GM23338 (cell line): ENCODE measurements at regions not wholly inside any gene's neighbourhood (a gene's known extent, or its start where the extent isn't known, plus 50 kb on each side); places are given as distances from the start of the nearest gene placed in this dataset.

Experiments
- ATAC-seq: fragments of 200-7000 bp; cut with Tn5 transposase; 3 replicates; pipeline ENCODE4 v1.9.1; 2020
- DNase-seq: peaks from one replicate; pipeline ENCODE4 v3.0.0-alpha.2; 2015; ENCODE audit warnings: low spot score
- H2AFZ ChIP-seq: fragments of 200-600 bp; sonication (generic); 2 replicates; pipeline ENCODE4 v1.8.0; 2016; ENCODE audit warnings: antibody characterized with exemption, mild to moderate bottlenecking, moderate library complexity
- H3F3A ChIP-seq: fragments of 200-600 bp; sonication (generic); replicated peaks from 2 replicates; pipeline ENCODE4 v1.8.0; 2017; ENCODE audit warnings: antibody characterized with exemption, mixed run types, low read depth
- H3K27ac ChIP-seq: fragments of 200-600 bp; sonication (generic); 2 replicates; pipeline ENCODE4 v1.6.1; 2016; ENCODE audit warnings: low read depth
- H3K27me3 ChIP-seq: fragments of 200-600 bp; sonication (generic); 2 replicates; pipeline ENCODE4 v1.8.0; 2016; ENCODE audit warnings: mild to moderate bottlenecking, mixed run types, moderate library complexity; ENCODE audit not compliant: insufficient read depth
- H3K36me3 ChIP-seq: fragments of 200-600 bp; sonication (generic); 2 replicates; pipeline ENCODE4 v1.8.0; 2016; ENCODE audit warnings: mild to moderate bottlenecking; ENCODE audit not compliant: insufficient read depth
- H3K4me1 ChIP-seq: fragments of 200-600 bp; sonication (generic); 2 replicates; pipeline ENCODE4 v1.8.0; 2016; ENCODE audit warnings: mild to moderate bottlenecking, moderate library complexity; ENCODE audit not compliant: insufficient read depth
- H3K4me2 ChIP-seq: fragments of 200-600 bp; sonication (generic); 2 replicates; pipeline ENCODE4 v1.7.1; 2017; ENCODE audit warnings: mixed run types
- H3K4me3 ChIP-seq: fragments of 200-600 bp; sonication (generic); 2 replicates; pipeline ENCODE4 v1.6.1; 2016; ENCODE audit warnings: mixed run types
- H3K79me2 ChIP-seq: fragments of 200-600 bp; sonication (generic); replicated peaks from 2 replicates; pipeline ENCODE4 v1.8.0; 2017; ENCODE audit warnings: mild to moderate bottlenecking; ENCODE audit not compliant: insufficient read depth
- H3K9me2 ChIP-seq: fragments of 200-600 bp; sonication (generic); 2 replicates; pipeline ENCODE4 v1.8.0; 2017; ENCODE audit not compliant: insufficient read depth
- H4K20me1 ChIP-seq: fragments of 200-600 bp; sonication (generic); replicated peaks from 2 replicates; pipeline ENCODE4 v1.8.0; 2017; ENCODE audit warnings: mild to moderate bottlenecking; ENCODE audit not compliant: insufficient read depth
- H3K27ac Mint-ChIP-seq: 2 replicates; pipeline ENCODE4 v1.8.0; 2020; ENCODE audit warnings: inconsistent platforms, mild to moderate bottlenecking, moderate library complexity, mixed read lengths
- H3K27me3 Mint-ChIP-seq: 3 replicates; pipeline ENCODE4 v1.8.0; 2022; ENCODE audit warnings: low read depth, mild to moderate bottlenecking, moderate library complexity, mixed read lengths, inconsistent platforms; ENCODE audit not compliant: insufficient read depth, poor library complexity
- H3K36me3 Mint-ChIP-seq: 3 replicates; pipeline ENCODE4 v1.8.0; 2021; ENCODE audit warnings: low read depth, mild to moderate bottlenecking, inconsistent platforms, moderate library complexity, mixed read lengths
- H3K4me1 Mint-ChIP-seq: 3 replicates; pipeline ENCODE4 v1.8.0; 2020; ENCODE audit warnings: mild to moderate bottlenecking, inconsistent platforms, mixed read lengths
- H3K4me3 Mint-ChIP-seq: 3 replicates; pipeline ENCODE4 v1.8.0; 2021; ENCODE audit warnings: moderate library complexity, mild to moderate bottlenecking, inconsistent platforms, mixed read lengths
- H3K9me3 Mint-ChIP-seq: 3 replicates; pipeline ENCODE4 v1.8.0; 2020; ENCODE audit warnings: moderate library complexity, mild to moderate bottlenecking, inconsistent platforms, mixed read lengths
- CREB1 ChIP-seq: fragments of 250-450 bp; sonication (Bioruptor Pico); IDR thresholded peaks from 2 replicates; pipeline ENCODE4 v1.5.0; 2020; ENCODE audit warnings: low read depth, mild to moderate bottlenecking, moderate library complexity
- CTCF ChIP-seq, 2 experiments: fragments of 200-600 bp in 1 of 2; sonication (generic) in 1 of 2; conservative IDR thresholded peaks; 2 replicates each; pipeline versions ENCODE4 v1.5.1 to v1.6.1; 2016 to 2017; ENCODE audit warnings: antibody characterized with exemption in 2 of 2, low read depth in 2 of 2, mild to moderate bottlenecking in 2 of 2, moderate library complexity in 1 of 2
- ETS1 ChIP-seq: IDR thresholded peaks from 2 replicates; pipeline ENCODE4 v1.6.1; 2016; ENCODE audit warnings: antibody characterized with exemption
- EZH2phosphoT487 ChIP-seq: fragments of 200-600 bp; sonication (generic); IDR thresholded peaks from one replicate; pipeline ENCODE4 v1.8.1; 2018; ENCODE audit warnings: antibody characterized with exemption; ENCODE audit not compliant: unreplicated experiment
- NANOG ChIP-seq: IDR thresholded peaks from 2 replicates; pipeline ENCODE4 v1.6.1; 2016; ENCODE audit warnings: antibody characterized with exemption, borderline replicate concordance
- STAT1 ChIP-seq: IDR thresholded peaks from one replicate; pipeline ENCODE4 v1.6.1; 2016; ENCODE audit warnings: antibody characterized with exemption; ENCODE audit not compliant: unreplicated experiment
- ZNF114 ChIP-seq: fragments of 250-450 bp; sonication (Bioruptor Pico); IDR thresholded peaks from 2 replicates; pipeline ENCODE4 v1.5.0; 2020; ENCODE audit warnings: mild to moderate bottlenecking, moderate library complexity
- ZNF331 ChIP-seq: fragments of 250-450 bp; sonication (Bioruptor Pico); IDR thresholded peaks from 2 replicates; pipeline ENCODE4 v1.5.0; 2020; ENCODE audit warnings: low read depth, mild to moderate bottlenecking, moderate library complexity
- ZNF462 ChIP-seq: fragments of 250-450 bp; sonication (Bioruptor Pico); IDR thresholded peaks from 2 replicates; pipeline ENCODE4 v1.5.0; 2020; ENCODE audit warnings: mild to moderate bottlenecking, moderate library complexity

DNA sequence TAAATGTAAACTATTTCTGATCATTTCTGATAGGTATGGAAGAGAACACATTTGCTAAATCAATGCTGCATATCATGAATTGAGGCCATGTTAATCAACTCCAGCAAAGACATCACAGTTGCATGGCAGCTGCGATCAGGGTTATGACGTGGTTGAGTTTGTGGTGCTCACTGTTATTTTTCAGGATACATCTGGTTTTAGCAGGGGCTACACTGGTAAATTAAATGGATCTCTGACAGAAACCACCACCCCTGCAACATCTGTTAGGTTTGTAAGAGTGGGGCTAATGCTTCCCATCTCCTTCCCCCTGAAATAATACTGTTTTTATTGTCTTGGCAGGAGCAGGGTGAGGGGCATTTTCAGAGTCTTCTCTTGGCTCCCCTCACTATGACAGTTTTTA lies 444.4 kb upstream of the ZNF507 start:
- TF ChIP-seq EZH2phosphoT487, result no peak
- Histone ChIP-seq H3K27me3 (no peaks in the 10 kb centered on the region), H3K9me2 (peaks cover 14% of the 10 kb centered on the region), H3K79me2 (no peaks in the 10 kb centered on the region), H4K20me1 (no peaks in the 10 kb centered on the region), H3K36me3 (no peaks in the 10 kb centered on the region), H2AFZ (no peak overlapping the region), H3K27ac (no peak overlapping the region), H3F3A (no peaks in the 10 kb centered on the region), H3K4me2 (no peak overlapping the region), H3K4me3 (no peak overlapping the region), H3K4me1 (no peaks in the 10 kb centered on the region)
- no peaks in the 10 kb centered on the region; the same call in 2 of the 3 replicates for H3K9me3 Mint-ChIP-seq
- no peak overlapping the region for H3K4me3 Mint-ChIP-seq
- ATAC-seq (no peak), DNase-seq (no peak)
- no peak overlapping the region for H3K27ac Mint-ChIP-seq
- H3K4me1 Mint-ChIP-seq, result peaks cover 5% of the 10 kb centered on the region; the same call in 2 of the 3 replicates
- H3K36me3 Mint-ChIP-seq, result no peaks in the 10 kb centered on the region
- H3K27me3 Mint-ChIP-seq, result peaks cover 2% of the 10 kb centered on the region

- H3K4me3 Mint-ChIP-seq, result no peak overlapping the region
- H2AFZ ChIP-seq, result no peak overlapping the region
- no peaks in the 10 kb centered on the region for H4K20me1 ChIP-seq
- H3K27ac ChIP-seq, result no peak overlapping the region
- H3K27me3 ChIP-seq, result no peaks in the 10 kb centered on the region
- peaks cover 21% of the 10 kb centered on the region for H3K9me2 ChIP-seq
- no peak overlapping the region for H3K4me2 ChIP-seq
- H3K27me3 Mint-ChIP-seq, result no peaks in the 10 kb centered on the region
- H3K36me3 ChIP-seq, result no peaks in the 10 kb centered on the region
- H3K9me3 Mint-ChIP-seq, result no peaks in the 10 kb centered on the region; the same call in 2 of the 3 replicates
- no peaks in the 10 kb centered on the region for H3F3A ChIP-seq
- no peaks in the 10 kb centered on the region for H3K79me2 ChIP-seq
- H3K4me1 ChIP-seq, result no peaks in the 10 kb centered on the region
- H3K27ac Mint-ChIP-seq, result no peak overlapping the region
- H3K4me3 ChIP-seq, result no peak overlapping the region
- H3K36me3 Mint-ChIP-seq, result no peaks in the 10 kb centered on the region
- TF ChIP-seq NANOG, result no peak
- no peak for TF ChIP-seq CTCF (conservative IDR thresholded peaks at IDR 0.05; ENCODE audit: low read depth in 2 of 2)
- no peak for TF ChIP-seq ZNF331 (CRISPR knock-in tag)
- ATAC-seq, result no peak
- DNase-seq, result no peak
- peaks cover 5% of the 10 kb centered on the region; the same call in 2 of the 3 replicates for H3K4me1 Mint-ChIP-seq
Observed at GRCh38 chr19:31902821-31903220, 442.6 kb upstream of the ZNF507 start.

- Mint-ChIP-seq H3K27ac (no peak overlapping the region), H3K4me1 (peaks cover 5% of the 10 kb centered on the region; the same call in 2 of the 3 replicates), H3K9me3 (no peaks in the 10 kb centered on the region; the same call in 2 of the 3 replicates)
- TF ChIP-seq CREB1 (CRISPR knock-in tag) (no peak), ZNF114 (no peak), ETS1 (no peak), STAT1 (no peak), ZNF462 (CRISPR knock-in tag) (no peak)
Observed at GRCh38 chr19:31903979-31904378, 441.4 kb upstream of the ZNF507 start.

More at GRCh38 chr19:31903979-31904378, 441.4 kb upstream of the ZNF507 start:
- no peak overlapping the region for H2AFZ ChIP-seq
- no peak; the same call in 2 of the 3 replicates for ATAC-seq
- H3K27ac ChIP-seq, result no peak overlapping the region
- no peaks in the 10 kb centered on the region for H4K20me1 ChIP-seq
- H3K27me3 Mint-ChIP-seq, result no peaks in the 10 kb centered on the region
- H3K4me1 ChIP-seq, result no peaks in the 10 kb centered on the region
- no peak overlapping the region for H3K4me3 Mint-ChIP-seq
- peak; percentile 17 for DNase-seq
- no peaks in the 10 kb centered on the region for H3K36me3 ChIP-seq
- peaks cover 14% of the 10 kb centered on the region; the same call in 1 of the 2 replicates for H3K9me2 ChIP-seq
- no peak overlapping the region for H3K4me3 ChIP-seq
- no peaks in the 10 kb centered on the region for H3F3A ChIP-seq
- H3K79me2 ChIP-seq, result no peaks in the 10 kb centered on the region
- no peaks in the 10 kb centered on the region for H3K36me3 Mint-ChIP-seq
- H3K4me2 ChIP-seq, result no peak overlapping the region
- no peaks in the 10 kb centered on the region for H3K27me3 ChIP-seq
